SK-N-SH (cell line): ENCODE measurements at regions not wholly inside any gene's neighbourhood (a gene's known extent, or its start where the extent isn't known, plus 50 kb on each side); places are given as distances from the start of the nearest gene placed in this dataset.

Source experiments
- CTCF ChIA-PET: fragments of 300-600, 350-600 bp; formaldehyde crosslinking; extraction: SDS; loops from one replicate; lab custom pipeline; 2021; lab: Yijun Ruan, JAX
- POLR2A ChIA-PET: fragments of 350-600 bp; sonication (Branson Sonifier 250); formaldehyde crosslinking; extraction: SDS; loops from one replicate; lab custom pipeline; 2020; ENCODE audit warnings: antibody characterized with exemption, inconsistent platforms; lab: Yijun Ruan, JAX
- DNase-seq: peaks from one replicate; pipeline ENCODE4 v3.0.0; 2012
- H2AFZ ChIP-seq: fragments of 200-600 bp; sonication (generic); 2 replicates; pipeline ENCODE4 v1.8.1; 2016; ENCODE audit warnings: antibody characterized with exemption, mild to moderate bottlenecking, low read depth
- H3F3A ChIP-seq: fragments of 200-600 bp; sonication (generic); replicated peaks from 2 replicates; pipeline ENCODE3; 2016; ENCODE audit warnings: antibody characterized with exemption, mild to moderate bottlenecking; ENCODE audit not compliant: insufficient read depth
- H3K27ac ChIP-seq, 2 experiments: fragments of 200-500 bp in 1 of 2; fragments of 200-600 bp in 1 of 2; sonication (Bioruptor generic) in 1 of 2; sonication (generic), shearing (Covaris generic) in 1 of 2; 2 replicates each; pipeline versions ENCODE4 v1.5.1 to v1.6.1; 2014 to 2016; ENCODE audit warnings: low read depth in 2 of 2, inconsistent platforms in 1 of 2, low read length in 1 of 2, mild to moderate bottlenecking in 1 of 2, mixed read lengths in 1 of 2
- H3K27me3 ChIP-seq: fragments of 200-600 bp; sonication (generic), shearing (Covaris generic); 2 replicates; pipeline ENCODE4 v1.6.1; 2016; ENCODE audit warnings: mixed run types; ENCODE audit not compliant: insufficient read depth
- H3K36me3 ChIP-seq, 2 experiments: fragments of 200-500 bp in 1 of 2; fragments of 200-600 bp in 1 of 2; sonication (Bioruptor generic) in 1 of 2; sonication (generic) in 1 of 2; replicated peaks in 1 of 2; 2 replicates each; pipeline versions ENCODE3 to v1.5.1; 2014 to 2016; ENCODE audit warnings: low read length in 1 of 2, mild to moderate bottlenecking in 1 of 2; ENCODE audit not compliant: insufficient read depth in 2 of 2, control insufficient read depth in 1 of 2
- H3K4me1 ChIP-seq, 2 experiments: fragments of 200-500 bp in 1 of 2; fragments of 200-600 bp in 1 of 2; sonication (Bioruptor generic) in 1 of 2; sonication (generic), shearing (Covaris generic) in 1 of 2; 2 replicates each; pipeline versions ENCODE4 v1.5.1 to v1.6.1; 2014 to 2016; ENCODE audit warnings: low read depth in 1 of 2, low read length in 1 of 2, mixed run types in 1 of 2; ENCODE audit not compliant: insufficient read depth in 2 of 2, control insufficient read depth in 1 of 2
- H3K4me2 ChIP-seq: fragments of 200-600 bp; sonication (generic), shearing (Covaris generic); 2 replicates; pipeline ENCODE4 v1.6.1; 2017; ENCODE audit warnings: mixed run types
- H3K4me3 ChIP-seq, 2 experiments: fragments of 200-500 bp in 1 of 2; fragments of 200-600 bp in 1 of 2; sonication (Bioruptor generic) in 1 of 2; sonication (generic), shearing (Covaris generic) in 1 of 2; 2 replicates each; pipeline versions ENCODE4 v1.5.1 to v1.8.1; 2014 to 2016; ENCODE audit warnings: low read depth in 2 of 2, inconsistent platforms in 1 of 2, low read length in 1 of 2, mild to moderate bottlenecking in 1 of 2, mixed read lengths in 1 of 2, moderate library complexity in 1 of 2
- H3K79me2 ChIP-seq: fragments of 200-600 bp; sonication (generic); 2 replicates; pipeline ENCODE4 v1.8.1; 2017; ENCODE audit warnings: mild to moderate bottlenecking; ENCODE audit not compliant: insufficient read depth
- H3K9ac ChIP-seq: fragments of 200-600 bp; sonication (generic); 2 replicates; pipeline ENCODE4 v1.6.1; 2017; ENCODE audit warnings: mixed run types
- H3K9me2 ChIP-seq: fragments of 200-600 bp; sonication (generic); 2 replicates; pipeline ENCODE4 v1.6.1; 2017; ENCODE audit warnings: mixed run types
- H3K9me3 ChIP-seq: fragments of 200-600 bp; sonication (generic); 2 replicates; pipeline ENCODE4 v1.6.1; 2017; ENCODE audit warnings: mixed run types, mild to moderate bottlenecking, moderate library complexity
- H4K20me1 ChIP-seq: fragments of 200-600 bp; sonication (generic); 2 replicates; pipeline ENCODE4 v1.6.1; 2017; ENCODE audit warnings: mild to moderate bottlenecking, mixed run types; ENCODE audit not compliant: insufficient read depth
- CHD2 ChIP-seq: fragments of 150-350 bp; IDR thresholded peaks from 2 replicates; pipeline ENCODE4 v1.6.1; 2018; ENCODE audit warnings: low read length; ENCODE audit not compliant: partially characterized antibody
- EZH2phosphoT487 ChIP-seq: fragments of 200-600 bp; sonication (generic); IDR thresholded peaks from 2 replicates; pipeline ENCODE4 v1.6.1; 2017; ENCODE audit warnings: low read depth, mixed run types, mild to moderate bottlenecking, antibody characterized with exemption, moderate library complexity, borderline replicate concordance
- FOXJ3 ChIP-seq: sonication (generic); formaldehyde crosslinking; IDR thresholded peaks from 2 replicates; pipeline ENCODE4 v1.5.1; 2020; ENCODE audit warnings: mild to moderate bottlenecking, missing genetic modification reagents
- FOXM1 ChIP-seq: IDR thresholded peaks from 2 replicates; pipeline ENCODE4 v1.4.0; 2012; ENCODE audit warnings: low read depth, mild to moderate bottlenecking
- GATA2 ChIP-seq: sonication (generic); formaldehyde crosslinking; IDR thresholded peaks from 2 replicates; pipeline ENCODE4 v1.5.0; 2020; ENCODE audit warnings: mild to moderate bottlenecking, missing genetic modification reagents
- NFIC ChIP-seq: IDR thresholded peaks from 2 replicates; pipeline ENCODE4 v1.4.0; 2012; ENCODE audit warnings: borderline replicate concordance
- RAD21 ChIP-seq: IDR thresholded peaks from 2 replicates; pipeline ENCODE4 v1.6.1; 2012; ENCODE audit warnings: mild to moderate bottlenecking, low read length
- RCOR1 ChIP-seq: fragments of 150-350 bp; IDR thresholded peaks from 2 replicates; pipeline ENCODE4 v1.6.1; 2017; ENCODE audit warnings: antibody characterized with exemption, low read length
- RFX5 ChIP-seq: IDR thresholded peaks from 2 replicates; pipeline ENCODE4 v1.6.1; 2012; ENCODE audit warnings: mild to moderate bottlenecking, improper control_type of control experiment, low read length
- RXRA ChIP-seq: IDR thresholded peaks from 2 replicates; pipeline ENCODE4 v1.4.0; 2012; ENCODE audit warnings: low read depth, mild to moderate bottlenecking, borderline replicate concordance
- SMC3 ChIP-seq: IDR thresholded peaks from 2 replicates; pipeline ENCODE4 v1.6.1; 2012; ENCODE audit warnings: low read depth, low read length, improper control_type of control experiment
- TAF1 ChIP-seq: IDR thresholded peaks from 2 replicates; pipeline ENCODE4 v1.6.1; 2012; ENCODE audit warnings: low read depth, mild to moderate bottlenecking, low read length, moderate library complexity, borderline replicate concordance
- TCF12 ChIP-seq: IDR thresholded peaks from 2 replicates; pipeline ENCODE4 v1.4.0; 2012
- TEAD4 ChIP-seq: IDR thresholded peaks from 2 replicates; pipeline ENCODE4 v1.4.0; 2012; ENCODE audit warnings: mild to moderate bottlenecking, borderline replicate concordance; ENCODE audit not compliant: insufficient read depth
- WGBS: methylation state at CpG from one replicate; pipeline ENCODE4 v1.1.6; 2017; ENCODE audit warnings: low lambda C conversion rate; 5-methylcytosine and 5-hydroxymethylcytosine counted together
- TF ChIP-seq, protein P1 (sequence below): fragments of 150-350 bp; IDR thresholded peaks from 2 replicates; pipeline ENCODE4 v1.6.1; 2016; ENCODE audit warnings: mild to moderate bottlenecking, low read depth, low read length
- TF ChIP-seq, protein P2 (sequence below): IDR thresholded peaks from 2 replicates; pipeline ENCODE4 v1.4.0; 2012; ENCODE audit warnings: low read depth, borderline replicate concordance
- TF ChIP-seq, protein P3 (sequence below): IDR thresholded peaks from 2 replicates; pipeline ENCODE4 v1.6.1; 2012; ENCODE audit warnings: mild to moderate bottlenecking, low read depth, low read length, moderate library complexity
- TF ChIP-seq, protein P4 (sequence below): IDR thresholded peaks from 2 replicates; pipeline ENCODE4; 2012

DNA sequence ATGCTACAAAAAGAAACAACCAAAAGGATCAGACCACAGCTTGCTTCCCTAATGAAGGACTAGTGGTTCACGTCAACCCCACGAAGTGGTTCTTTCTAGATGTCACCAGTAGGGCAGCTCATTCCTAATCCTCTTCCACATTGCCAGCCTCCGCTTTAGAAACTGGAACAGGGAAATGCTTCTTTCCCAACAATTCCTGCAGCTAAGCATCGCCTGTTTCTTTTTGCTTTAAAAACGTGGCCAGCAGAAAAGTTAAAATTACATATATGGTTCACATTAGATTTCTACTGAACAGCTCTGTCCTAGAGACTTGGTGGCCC, 100.2 kb downstream of the MTX3 start:
- ChIA-PET CTCF (interaction anchor here (0.8 to 1.6 kb wide), 3 partner anchors 12 to 71 kb away, joined by 3 to 6 read pairs (median 3); no protein-coding TSS in a partner anchor), POLR2A (no interaction called here)
- H2AFZ ChIP-seq = no peak overlapping the region

DNA sequence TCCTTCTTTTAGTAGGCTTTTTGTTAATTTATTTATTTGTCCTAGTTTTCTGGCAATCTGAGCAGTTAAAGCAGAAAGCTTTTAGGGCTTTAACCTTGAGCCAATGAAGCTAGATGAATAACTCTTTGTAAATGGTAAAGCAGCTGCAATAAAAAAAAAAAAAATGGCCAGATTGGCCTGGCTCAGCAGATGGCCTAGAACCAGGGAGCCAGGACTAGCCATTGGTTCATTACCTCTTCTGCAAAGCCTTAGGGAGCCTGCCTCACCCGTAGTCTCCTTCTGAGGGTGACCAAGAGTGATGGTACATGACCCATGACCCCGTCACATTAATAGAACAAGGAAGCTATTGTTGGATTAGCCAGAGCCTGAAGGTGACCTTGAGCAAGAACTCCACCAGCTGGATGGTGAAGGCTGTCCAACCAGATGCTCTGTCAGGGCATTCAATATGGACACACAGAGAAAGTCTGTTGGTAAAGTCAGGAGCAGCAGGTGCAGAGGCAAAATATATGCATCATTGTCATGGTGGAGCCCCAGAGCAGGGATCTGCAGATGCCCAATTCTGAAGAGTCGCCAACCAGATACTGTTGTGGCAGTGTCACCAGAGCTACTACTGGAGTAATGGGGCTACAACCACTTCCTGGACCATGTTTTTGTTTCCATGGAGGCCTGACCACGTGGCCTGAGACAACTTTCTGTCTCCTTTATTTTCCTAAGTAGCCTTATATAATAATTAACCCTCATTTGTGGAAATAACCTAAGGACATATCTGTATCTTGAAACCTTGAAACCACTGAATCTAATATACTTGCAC, 100.7 kb downstream of the MTX3 start:
- H3K9me3 ChIP-seq = no peaks in the 10 kb centered on the region
- no peak overlapping the region for H3K4me3 ChIP-seq
- no peak overlapping the region for H3K27ac ChIP-seq
- H3K36me3 ChIP-seq = no peaks in the 10 kb centered on the region
- no peak overlapping the region for H2AFZ ChIP-seq
- no peaks in the 10 kb centered on the region for H3K79me2 ChIP-seq
- H3K27me3 ChIP-seq = no peaks in the 10 kb centered on the region
- 33% methylated on average over 4 of the region's 4 CpGs for WGBS
- no peaks in the 10 kb centered on the region for H3K9me2 ChIP-seq
- no peak overlapping the region for H3K9ac ChIP-seq
- CTCF ChIA-PET = interaction anchor here (0.8 to 1.6 kb wide), 3 partner anchors 12 to 72 kb away, joined by 3 to 6 read pairs (median 3); no protein-coding TSS in a partner anchor
- no peaks in the 10 kb centered on the region for H3K4me1 ChIP-seq
- no peak overlapping the region for H3K4me2 ChIP-seq
- POLR2A ChIA-PET = no interaction called here
- H4K20me1 ChIP-seq = no peaks in the 10 kb centered on the region
- DNase-seq = no peak
- no peaks in the 10 kb centered on the region for H3F3A ChIP-seq
- no peak for TF ChIP-seq RCOR1
- no peak for TF ChIP-seq CHD2
- TF ChIP-seq RXRA = no peak
- no peak for TF ChIP-seq EZH2phosphoT487
- TF ChIP-seq NFIC = no peak
- TF ChIP-seq TCF12 = no peak
- TF ChIP-seq, protein P1, sequence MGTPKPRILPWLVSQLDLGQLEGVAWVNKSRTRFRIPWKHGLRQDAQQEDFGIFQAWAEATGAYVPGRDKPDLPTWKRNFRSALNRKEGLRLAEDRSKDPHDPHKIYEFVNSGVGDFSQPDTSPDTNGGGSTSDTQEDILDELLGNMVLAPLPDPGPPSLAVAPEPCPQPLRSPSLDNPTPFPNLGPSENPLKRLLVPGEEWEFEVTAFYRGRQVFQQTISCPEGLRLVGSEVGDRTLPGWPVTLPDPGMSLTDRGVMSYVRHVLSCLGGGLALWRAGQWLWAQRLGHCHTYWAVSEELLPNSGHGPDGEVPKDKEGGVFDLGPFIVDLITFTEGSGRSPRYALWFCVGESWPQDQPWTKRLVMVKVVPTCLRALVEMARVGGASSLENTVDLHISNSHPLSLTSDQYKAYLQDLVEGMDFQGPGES = no peak
- no peak for TF ChIP-seq TEAD4
- no peak for TF ChIP-seq SMC3
- no peak for TF ChIP-seq FOXJ3
- no peak for TF ChIP-seq RFX5
- no peak for TF ChIP-seq TAF1

More for the DNA sequence above, 100.2 kb downstream of the MTX3 start:
- H3K9me2 ChIP-seq = no peaks in the 10 kb centered on the region
- TF ChIP-seq, protein P2, sequence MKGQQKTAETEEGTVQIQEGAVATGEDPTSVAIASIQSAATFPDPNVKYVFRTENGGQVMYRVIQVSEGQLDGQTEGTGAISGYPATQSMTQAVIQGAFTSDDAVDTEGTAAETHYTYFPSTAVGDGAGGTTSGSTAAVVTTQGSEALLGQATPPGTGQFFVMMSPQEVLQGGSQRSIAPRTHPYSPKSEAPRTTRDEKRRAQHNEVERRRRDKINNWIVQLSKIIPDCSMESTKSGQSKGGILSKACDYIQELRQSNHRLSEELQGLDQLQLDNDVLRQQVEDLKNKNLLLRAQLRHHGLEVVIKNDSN = no peak
- TF ChIP-seq TCF12 (no peak), FOXM1 (no peak), GATA2 (CRISPR knock-in tag) (no peak), CHD2 (no peak), RAD21 (no peak), SMC3 (no peak), RFX5 (no peak), RXRA (no peak)
- TF ChIP-seq, protein P3, sequence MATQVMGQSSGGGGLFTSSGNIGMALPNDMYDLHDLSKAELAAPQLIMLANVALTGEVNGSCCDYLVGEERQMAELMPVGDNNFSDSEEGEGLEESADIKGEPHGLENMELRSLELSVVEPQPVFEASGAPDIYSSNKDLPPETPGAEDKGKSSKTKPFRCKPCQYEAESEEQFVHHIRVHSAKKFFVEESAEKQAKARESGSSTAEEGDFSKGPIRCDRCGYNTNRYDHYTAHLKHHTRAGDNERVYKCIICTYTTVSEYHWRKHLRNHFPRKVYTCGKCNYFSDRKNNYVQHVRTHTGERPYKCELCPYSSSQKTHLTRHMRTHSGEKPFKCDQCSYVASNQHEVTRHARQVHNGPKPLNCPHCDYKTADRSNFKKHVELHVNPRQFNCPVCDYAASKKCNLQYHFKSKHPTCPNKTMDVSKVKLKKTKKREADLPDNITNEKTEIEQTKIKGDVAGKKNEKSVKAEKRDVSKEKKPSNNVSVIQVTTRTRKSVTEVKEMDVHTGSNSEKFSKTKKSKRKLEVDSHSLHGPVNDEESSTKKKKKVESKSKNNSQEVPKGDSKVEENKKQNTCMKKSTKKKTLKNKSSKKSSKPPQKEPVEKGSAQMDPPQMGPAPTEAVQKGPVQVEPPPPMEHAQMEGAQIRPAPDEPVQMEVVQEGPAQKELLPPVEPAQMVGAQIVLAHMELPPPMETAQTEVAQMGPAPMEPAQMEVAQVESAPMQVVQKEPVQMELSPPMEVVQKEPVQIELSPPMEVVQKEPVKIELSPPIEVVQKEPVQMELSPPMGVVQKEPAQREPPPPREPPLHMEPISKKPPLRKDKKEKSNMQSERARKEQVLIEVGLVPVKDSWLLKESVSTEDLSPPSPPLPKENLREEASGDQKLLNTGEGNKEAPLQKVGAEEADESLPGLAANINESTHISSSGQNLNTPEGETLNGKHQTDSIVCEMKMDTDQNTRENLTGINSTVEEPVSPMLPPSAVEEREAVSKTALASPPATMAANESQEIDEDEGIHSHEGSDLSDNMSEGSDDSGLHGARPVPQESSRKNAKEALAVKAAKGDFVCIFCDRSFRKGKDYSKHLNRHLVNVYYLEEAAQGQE = no peak
- TF ChIP-seq, protein P4, sequence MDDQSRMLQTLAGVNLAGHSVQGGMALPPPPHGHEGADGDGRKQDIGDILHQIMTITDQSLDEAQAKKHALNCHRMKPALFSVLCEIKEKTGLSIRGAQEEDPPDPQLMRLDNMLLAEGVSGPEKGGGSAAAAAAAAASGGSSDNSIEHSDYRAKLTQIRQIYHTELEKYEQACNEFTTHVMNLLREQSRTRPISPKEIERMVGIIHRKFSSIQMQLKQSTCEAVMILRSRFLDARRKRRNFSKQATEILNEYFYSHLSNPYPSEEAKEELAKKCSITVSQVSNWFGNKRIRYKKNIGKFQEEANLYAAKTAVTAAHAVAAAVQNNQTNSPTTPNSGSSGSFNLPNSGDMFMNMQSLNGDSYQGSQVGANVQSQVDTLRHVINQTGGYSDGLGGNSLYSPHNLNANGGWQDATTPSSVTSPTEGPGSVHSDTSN = no peak
- TF ChIP-seq, all 33 proteins: peak for 0
- H3K4me1 ChIP-seq = no peaks in the 10 kb centered on the region
- DNase-seq = no peak
- no peak overlapping the region for H3K4me3 ChIP-seq
- H3K27me3 ChIP-seq = no peaks in the 10 kb centered on the region
- 62% methylated on average over 5 of the region's 5 CpGs for WGBS
- no peak overlapping the region for H3K9ac ChIP-seq
- H3K79me2 ChIP-seq = no peaks in the 10 kb centered on the region
- no peak overlapping the region for H3K27ac ChIP-seq
- no peaks in the 10 kb centered on the region for H4K20me1 ChIP-seq
- no peak overlapping the region for H3K4me2 ChIP-seq
- H3K36me3 ChIP-seq = no peaks in the 10 kb centered on the region
- H3K9me3 ChIP-seq = no peaks in the 10 kb centered on the region
- H3F3A ChIP-seq = no peaks in the 10 kb centered on the region
